Type B pancreatic cell (in vitro differentiated cells): ENCODE measurements at regions not wholly inside any gene's neighbourhood (a gene's known extent, or its start where the extent isn't known, plus 50 kb on each side); places are given as distances from the start of the nearest gene placed in this dataset.

ENCODE experiments used
- DNase-seq: peaks from one replicate; pipeline ENCODE4 v3.0.0; 2021; ENCODE audit warnings: mixed read lengths; ENCODE audit not compliant: unreplicated experiment; ENCODE audit errors: extremely low spot score
- H3K27ac Mint-ChIP-seq: 2 replicates; pipeline ENCODE4 v1.8.0; 2021; ENCODE audit warnings: mild to moderate bottlenecking, mixed read lengths
- H3K27me3 Mint-ChIP-seq: 2 replicates; pipeline ENCODE4 v1.8.0; 2021; ENCODE audit warnings: mixed read lengths
- H3K36me3 Mint-ChIP-seq: 2 replicates; pipeline ENCODE4 v1.8.0; 2021; ENCODE audit warnings: mixed read lengths
- H3K4me1 Mint-ChIP-seq: one replicate; pipeline ENCODE4 v1.8.0; 2021; ENCODE audit warnings: mixed read lengths; ENCODE audit not compliant: unreplicated experiment
- H3K4me3 Mint-ChIP-seq: 2 replicates; pipeline ENCODE4 v1.8.0; 2021; ENCODE audit warnings: mild to moderate bottlenecking, mixed read lengths
- H3K9me3 Mint-ChIP-seq: 2 replicates; pipeline ENCODE4 v1.8.0; 2021; ENCODE audit warnings: mixed read lengths
- TF ChIP-seq, protein P1 (sequence below): fragments of 200-600 bp; sonication (generic); conservative IDR thresholded peaks from 2 replicates; pipeline ENCODE4 v1.5.0; 2021; ENCODE audit warnings: antibody characterized with exemption, mild to moderate bottlenecking

GRCh38 chr22:47397673-47398072 lies 635.2 kb downstream of the TBC1D22A start:
- Mint-ChIP-seq H3K4me1 (no peaks in the 10 kb centered on the region), H3K27me3 (no peaks in the 10 kb centered on the region), H3K27ac (no peak overlapping the region), H3K4me3 (no peak overlapping the region), H3K9me3 (peaks cover 9% of the 10 kb centered on the region), H3K36me3 (no peaks in the 10 kb centered on the region)
- TF ChIP-seq, protein P1, sequence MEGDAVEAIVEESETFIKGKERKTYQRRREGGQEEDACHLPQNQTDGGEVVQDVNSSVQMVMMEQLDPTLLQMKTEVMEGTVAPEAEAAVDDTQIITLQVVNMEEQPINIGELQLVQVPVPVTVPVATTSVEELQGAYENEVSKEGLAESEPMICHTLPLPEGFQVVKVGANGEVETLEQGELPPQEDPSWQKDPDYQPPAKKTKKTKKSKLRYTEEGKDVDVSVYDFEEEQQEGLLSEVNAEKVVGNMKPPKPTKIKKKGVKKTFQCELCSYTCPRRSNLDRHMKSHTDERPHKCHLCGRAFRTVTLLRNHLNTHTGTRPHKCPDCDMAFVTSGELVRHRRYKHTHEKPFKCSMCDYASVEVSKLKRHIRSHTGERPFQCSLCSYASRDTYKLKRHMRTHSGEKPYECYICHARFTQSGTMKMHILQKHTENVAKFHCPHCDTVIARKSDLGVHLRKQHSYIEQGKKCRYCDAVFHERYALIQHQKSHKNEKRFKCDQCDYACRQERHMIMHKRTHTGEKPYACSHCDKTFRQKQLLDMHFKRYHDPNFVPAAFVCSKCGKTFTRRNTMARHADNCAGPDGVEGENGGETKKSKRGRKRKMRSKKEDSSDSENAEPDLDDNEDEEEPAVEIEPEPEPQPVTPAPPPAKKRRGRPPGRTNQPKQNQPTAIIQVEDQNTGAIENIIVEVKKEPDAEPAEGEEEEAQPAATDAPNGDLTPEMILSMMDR: no peak
- no peak for DNase-seq

- Mint-ChIP-seq H3K27ac (no peak overlapping the region), H3K4me1 (no peaks in the 10 kb centered on the region), H3K4me3 (no peak overlapping the region), H3K36me3 (no peaks in the 10 kb centered on the region), H3K27me3 (no peaks in the 10 kb centered on the region), H3K9me3 (peaks cover 7% of the 10 kb centered on the region)
- TF ChIP-seq, protein P1: no peak
- DNase-seq: no peak
Measured at GRCh38 chr22:47396515-47396914, 634.1 kb downstream of the TBC1D22A start.

GRCh38 chr22:47396105-47396504 lies 633.7 kb downstream of the TBC1D22A start:
- Mint-ChIP-seq H3K27ac (no peak overlapping the region), H3K9me3 (peaks cover 7% of the 10 kb centered on the region), H3K36me3 (no peaks in the 10 kb centered on the region), H3K4me1 (no peaks in the 10 kb centered on the region), H3K27me3 (no peaks in the 10 kb centered on the region), H3K4me3 (no peak overlapping the region)
- TF ChIP-seq, protein P1: no peak
- no peak for DNase-seq

DNA sequence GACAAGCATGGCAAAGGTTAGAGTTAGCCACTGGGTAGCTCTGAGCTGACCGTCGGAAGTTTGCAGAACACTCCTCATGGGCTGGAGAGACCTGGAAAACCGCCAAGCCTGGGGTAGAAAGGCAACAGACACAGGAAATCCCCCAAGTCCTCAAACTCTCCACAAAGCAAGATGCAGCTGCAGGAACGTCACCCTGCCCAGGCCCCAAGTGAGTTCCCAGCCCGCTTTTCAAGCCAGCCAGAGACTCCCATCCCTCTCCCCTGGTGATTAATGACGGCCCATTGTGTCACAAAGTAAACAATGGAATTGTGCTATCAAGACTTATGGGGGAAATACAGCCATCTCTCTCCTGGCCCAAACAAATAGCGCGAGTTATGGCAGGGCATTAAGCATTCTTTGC lies 633.0 kb downstream of the TBC1D22A start:
- H3K36me3 Mint-ChIP-seq: no peaks in the 10 kb centered on the region

GRCh38 chr22:47394504-47395440 lies 632.3 kb downstream of the TBC1D22A start:
- Mint-ChIP-seq H3K4me3 (no peak overlapping the region), H3K4me1 (no peaks in the 10 kb centered on the region), H3K9me3 (peaks cover 7% of the 10 kb centered on the region), H3K36me3 (no peaks in the 10 kb centered on the region), H3K27ac (no peak overlapping the region), H3K27me3 (no peaks in the 10 kb centered on the region)
- TF ChIP-seq, protein P1: no peak
- no peak for DNase-seq

More for the DNA sequence above, 633.0 kb downstream of the TBC1D22A start:
- peaks cover 7% of the 10 kb centered on the region for H3K9me3 Mint-ChIP-seq
- H3K27ac Mint-ChIP-seq: no peak overlapping the region
- no peak overlapping the region for H3K4me3 Mint-ChIP-seq
- TF ChIP-seq, protein P1: no peak
- H3K4me1 Mint-ChIP-seq: no peaks in the 10 kb centered on the region
- H3K27me3 Mint-ChIP-seq: no peaks in the 10 kb centered on the region
- no peak for DNase-seq
